Breast epithelium (tissue), 3 donors: ENCODE measurements at regions not wholly inside any gene's neighbourhood (a gene's known extent, or its start where the extent isn't known, plus 50 kb on each side); places are given as distances from the start of the nearest gene placed in this dataset.

Experiments
- CTCF ChIP-seq, 3 donors: fragments of 450-650 bp; IDR thresholded peaks; one replicate each; pipeline ENCODE4 v1.5.1; 2016 to 2017; ENCODE audit warnings: antibody characterized with exemption in 3 of 3, mild to moderate bottlenecking in 3 of 3, moderate library complexity in 3 of 3
- POLR2A ChIP-seq: fragments of 450-650 bp; IDR thresholded peaks from one replicate; pipeline ENCODE4 v1.6.1; 2016; ENCODE audit warnings: antibody characterized with exemption, mild to moderate bottlenecking, moderate library complexity

DNA sequence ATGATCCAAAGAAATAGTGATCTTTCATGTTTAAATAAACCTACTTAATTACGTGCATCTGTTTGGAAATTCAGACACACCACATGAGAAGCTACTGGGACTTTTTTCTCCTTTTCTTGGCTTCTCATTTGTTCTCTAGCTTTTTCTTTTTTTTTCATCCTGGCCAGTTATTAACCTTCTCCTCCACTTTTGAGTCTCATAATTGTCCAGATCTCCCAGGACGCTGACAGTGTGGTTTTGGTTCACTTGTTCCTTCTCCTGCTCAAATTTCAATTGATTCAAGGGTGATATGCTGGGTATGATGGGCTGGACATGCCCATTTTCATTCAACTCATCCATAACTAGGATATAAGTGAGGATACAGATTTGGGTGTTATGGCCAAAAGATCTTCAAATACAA lies 152.3 kb downstream of the TM9SF2 start:
- TF ChIP-seq POLR2A (no peak), CTCF (IDR thresholded peaks at IDR 0.05) (no peak)
